Medulla oblongata (tissue), 1 donor: ENCODE measurements at regions not wholly inside any gene's neighbourhood (a gene's known extent, or its start where the extent isn't known, plus 50 kb on each side); places are given as distances from the start of the nearest gene placed in this dataset.
A peak's percentile ranks its signal among the peaks of the same experiment; 100 is the strongest.

Experiments
- DNase-seq: peaks from one replicate; pipeline ENCODE4 v3.0.0-alpha.2; 2015; ENCODE audit errors: extremely low spot score

DNA sequence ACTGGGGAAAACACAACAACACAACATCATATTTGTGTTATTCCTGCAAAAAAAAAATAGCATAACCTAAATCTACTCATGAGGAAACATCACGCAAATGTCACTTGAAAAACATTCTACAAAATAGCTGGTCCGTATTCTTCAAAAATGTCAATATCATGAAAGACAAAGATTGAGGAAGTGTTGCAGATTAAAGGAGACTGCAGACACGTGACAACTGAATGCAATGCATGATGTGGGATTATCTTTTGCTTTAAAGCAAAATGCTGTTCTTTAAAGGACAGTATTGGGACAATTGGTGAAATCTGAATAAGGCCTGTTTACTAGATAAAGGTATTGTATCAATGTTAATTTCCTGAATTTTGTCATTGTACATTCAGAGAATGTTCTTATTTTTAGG, 157.7 kb downstream of the SMIM20 start:
- no peak for DNase-seq

GRCh38 chr4:26073886-26074560, 160.0 kb downstream of the SMIM20 start:
- DNase-seq, result no peak

- DNase-seq, result peak; percentile 57
Measured at GRCh38 chr4:26074712-26075430, 160.9 kb downstream of the SMIM20 start.

DNA sequence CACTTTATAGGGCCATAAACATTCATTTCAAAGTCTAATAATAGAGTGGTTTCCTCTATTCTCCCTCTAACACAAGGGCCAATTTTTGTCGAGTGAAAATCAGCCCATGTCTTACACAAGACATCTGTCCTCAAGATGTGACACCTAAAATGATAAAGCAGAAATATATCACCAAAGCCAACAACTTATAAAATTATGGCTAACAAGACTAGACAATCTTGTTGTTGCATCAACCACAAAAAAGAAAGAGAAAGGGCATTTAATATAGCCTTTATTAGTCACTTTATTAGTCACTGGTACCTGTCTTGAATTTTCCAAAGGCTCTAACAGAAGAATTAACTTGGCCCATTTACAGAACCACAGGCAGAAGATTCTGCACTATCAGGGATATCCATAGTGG, 161.6 kb downstream of the SMIM20 start:
- no peak for DNase-seq

- DNase-seq, result peak; percentile 40
Measured at GRCh38 chr4:26076000-26076587, 162.1 kb downstream of the SMIM20 start.

DNA sequence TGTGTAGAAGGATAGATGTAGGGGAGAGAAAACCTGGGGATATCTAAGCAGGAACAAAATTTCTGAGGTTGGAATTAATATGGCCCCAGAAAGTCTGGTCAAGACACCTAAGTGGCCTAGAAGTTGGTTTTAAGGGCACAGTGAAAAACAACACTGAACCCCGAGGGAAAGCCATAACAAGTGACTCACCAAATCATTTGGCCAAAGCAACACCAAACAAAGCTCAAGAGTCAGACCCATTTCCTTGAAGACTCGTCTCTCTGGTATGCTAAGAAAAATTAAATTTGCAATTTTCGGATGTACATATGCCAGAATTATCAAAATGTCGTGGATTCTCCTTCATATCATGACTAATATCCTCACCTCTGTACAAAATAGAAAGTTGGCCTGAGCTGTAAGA, 162.9 kb downstream of the SMIM20 start:
- no peak for DNase-seq

GRCh38 chr4:26077756-26078155, 163.7 kb downstream of the SMIM20 start:
- no peak for DNase-seq

GRCh38 chr4:26080870-26081628, 167.0 kb downstream of the SMIM20 start:
- DNase-seq, result no peak

GRCh38 chr4:26081795-26082498, 167.9 kb downstream of the SMIM20 start:
- DNase-seq, result peak; percentile 87

DNA sequence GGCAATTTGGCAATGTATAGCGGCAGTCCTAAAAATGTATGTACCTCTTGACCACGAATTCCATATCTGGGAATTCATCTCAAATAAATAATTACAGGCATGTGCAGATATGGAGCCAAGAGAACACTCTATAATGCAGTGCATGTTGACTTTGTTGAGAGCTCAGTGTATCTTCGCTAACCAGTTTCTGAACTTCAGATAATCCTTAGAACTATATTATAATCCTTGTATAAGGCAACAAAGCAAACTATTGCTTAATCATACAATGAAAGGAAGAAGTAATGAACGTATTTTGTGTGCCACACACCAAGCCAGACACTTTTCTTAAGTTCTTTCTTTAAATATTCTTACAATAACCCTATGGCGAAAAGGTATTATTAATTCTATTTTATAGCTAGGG, 168.5 kb downstream of the SMIM20 start:
- DNase-seq, result no peak

DNA sequence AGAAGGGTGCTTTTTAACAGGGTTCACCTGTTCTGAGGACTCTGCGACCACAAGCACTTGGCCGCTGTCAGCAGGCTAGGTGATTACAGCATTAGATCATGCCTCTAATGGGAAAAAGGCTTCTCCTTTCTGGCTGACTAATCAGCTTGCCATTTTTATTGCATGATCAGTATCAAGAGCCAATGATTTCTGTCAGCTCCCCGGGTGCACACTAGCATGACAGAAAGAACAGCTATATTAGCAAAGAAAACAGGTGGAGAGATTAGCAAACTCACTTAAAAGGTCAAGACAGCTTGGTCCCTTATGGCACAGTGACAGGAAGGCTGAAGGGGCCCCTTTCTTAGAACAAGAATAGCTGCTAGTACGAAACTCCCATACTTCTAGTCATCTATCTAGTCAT, 170.0 kb downstream of the SMIM20 start:
- no peak for DNase-seq

DNA sequence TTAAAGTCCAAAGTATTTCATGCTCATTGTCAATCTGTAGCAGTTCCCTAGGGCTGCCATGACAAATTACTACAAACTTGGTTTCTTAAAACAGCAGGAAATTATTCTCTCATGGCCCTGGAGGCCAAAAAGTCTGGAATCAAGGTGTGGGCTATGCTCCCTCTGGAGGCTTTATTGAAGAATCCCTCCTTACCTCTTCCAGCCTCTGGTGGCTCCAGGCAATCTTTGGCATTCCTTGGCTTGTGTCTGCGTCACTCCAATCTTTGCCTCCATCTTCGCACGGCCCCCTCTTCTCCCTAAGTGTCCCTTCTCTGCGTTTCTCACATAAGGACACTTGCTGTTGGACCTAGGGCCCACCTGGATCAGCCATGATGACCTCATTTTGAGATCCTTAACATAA, 170.4 kb downstream of the SMIM20 start:
- no peak for DNase-seq

- DNase-seq, result no peak
Measured at GRCh38 chr4:26085551-26085950, 171.5 kb downstream of the SMIM20 start.

GRCh38 chr4:26086621-26087441, 172.8 kb downstream of the SMIM20 start:
- no peak for DNase-seq

GRCh38 chr4:26088433-26088928, 174.5 kb downstream of the SMIM20 start:
- no peak for DNase-seq

GRCh38 chr4:26093551-26093950, 179.5 kb downstream of the SMIM20 start:
- no peak for DNase-seq

GRCh38 chr4:26094076-26094475, 180.1 kb downstream of the SMIM20 start:
- no peak for DNase-seq

DNA sequence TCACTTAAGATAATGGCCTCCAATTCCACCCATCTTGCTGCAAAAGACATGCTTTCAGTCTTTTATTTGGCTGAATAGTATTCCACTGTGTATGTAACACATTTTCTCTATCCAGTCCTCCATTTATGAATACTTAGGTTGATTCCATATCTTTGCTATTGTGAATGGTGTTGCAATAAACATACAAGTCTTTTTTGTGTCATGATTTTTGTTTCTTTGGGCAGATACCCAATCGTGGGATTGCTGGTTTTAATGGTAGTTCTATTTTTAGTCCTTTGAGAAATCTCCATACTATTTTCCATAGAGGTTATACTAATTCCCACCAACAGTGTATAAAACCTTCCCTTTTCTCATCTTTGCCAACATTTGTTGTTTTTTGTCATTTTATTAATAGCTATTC, 180.9 kb downstream of the SMIM20 start:
- DNase-seq, result no peak

DNA sequence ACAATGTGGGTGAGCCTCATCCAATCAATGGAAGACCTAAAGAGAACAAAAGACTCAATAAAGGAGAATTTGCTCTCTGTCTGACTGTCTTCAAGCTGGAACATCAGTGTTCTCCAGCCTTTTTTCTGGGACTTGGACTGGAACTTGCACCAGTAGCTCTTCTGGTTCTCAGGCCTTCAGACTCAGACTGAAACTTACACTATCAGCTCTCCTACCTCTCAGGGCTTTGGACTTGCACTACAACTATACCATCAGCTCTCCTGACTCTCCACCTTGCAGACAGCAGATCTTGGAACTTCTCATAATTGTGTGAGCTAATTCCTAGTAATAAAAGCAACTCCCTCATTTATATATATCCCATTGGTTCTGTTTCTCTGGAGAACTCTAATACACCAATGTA, 185.9 kb downstream of the SMIM20 start:
- no peak for DNase-seq

GRCh38 chr4:26101011-26101410, 187.0 kb downstream of the SMIM20 start:
- DNase-seq, result no peak
